SK-N-SH (cell line): ENCODE measurements at regions not wholly inside any gene's neighbourhood (a gene's known extent, or its start where the extent isn't known, plus 50 kb on each side); places are given as distances from the start of the nearest gene placed in this dataset.

Experiments
- CTCF ChIA-PET: fragments of 300-600, 350-600 bp; formaldehyde crosslinking; extraction: SDS; loops from one replicate; lab custom pipeline; 2021; lab: Yijun Ruan, JAX
- POLR2A ChIA-PET: fragments of 350-600 bp; sonication (Branson Sonifier 250); formaldehyde crosslinking; extraction: SDS; loops from one replicate; lab custom pipeline; 2020; ENCODE audit warnings: antibody characterized with exemption, inconsistent platforms; lab: Yijun Ruan, JAX
- DNase-seq: peaks from one replicate; pipeline ENCODE4 v3.0.0; 2012
- H2AFZ ChIP-seq: fragments of 200-600 bp; sonication (generic); 2 replicates; pipeline ENCODE4 v1.8.1; 2016; ENCODE audit warnings: antibody characterized with exemption, mild to moderate bottlenecking, low read depth
- H3F3A ChIP-seq: fragments of 200-600 bp; sonication (generic); replicated peaks from 2 replicates; pipeline ENCODE3; 2016; ENCODE audit warnings: antibody characterized with exemption, mild to moderate bottlenecking; ENCODE audit not compliant: insufficient read depth
- H3K27ac ChIP-seq, 2 experiments: fragments of 200-500 bp in 1 of 2; fragments of 200-600 bp in 1 of 2; sonication (Bioruptor generic) in 1 of 2; sonication (generic), shearing (Covaris generic) in 1 of 2; 2 replicates each; pipeline versions ENCODE4 v1.5.1 to v1.6.1; 2014 to 2016; ENCODE audit warnings: low read depth in 2 of 2, inconsistent platforms in 1 of 2, low read length in 1 of 2, mild to moderate bottlenecking in 1 of 2, mixed read lengths in 1 of 2
- H3K27me3 ChIP-seq: fragments of 200-600 bp; sonication (generic), shearing (Covaris generic); 2 replicates; pipeline ENCODE4 v1.6.1; 2016; ENCODE audit warnings: mixed run types; ENCODE audit not compliant: insufficient read depth
- H3K36me3 ChIP-seq, 2 experiments: fragments of 200-500 bp in 1 of 2; fragments of 200-600 bp in 1 of 2; sonication (Bioruptor generic) in 1 of 2; sonication (generic) in 1 of 2; replicated peaks in 1 of 2; 2 replicates each; pipeline versions ENCODE3 to v1.5.1; 2014 to 2016; ENCODE audit warnings: low read length in 1 of 2, mild to moderate bottlenecking in 1 of 2; ENCODE audit not compliant: insufficient read depth in 2 of 2, control insufficient read depth in 1 of 2
- H3K4me1 ChIP-seq, 2 experiments: fragments of 200-500 bp in 1 of 2; fragments of 200-600 bp in 1 of 2; sonication (Bioruptor generic) in 1 of 2; sonication (generic), shearing (Covaris generic) in 1 of 2; 2 replicates each; pipeline versions ENCODE4 v1.5.1 to v1.6.1; 2014 to 2016; ENCODE audit warnings: low read depth in 1 of 2, low read length in 1 of 2, mixed run types in 1 of 2; ENCODE audit not compliant: insufficient read depth in 2 of 2, control insufficient read depth in 1 of 2
- H3K4me2 ChIP-seq: fragments of 200-600 bp; sonication (generic), shearing (Covaris generic); 2 replicates; pipeline ENCODE4 v1.6.1; 2017; ENCODE audit warnings: mixed run types
- H3K4me3 ChIP-seq, 2 experiments: fragments of 200-500 bp in 1 of 2; fragments of 200-600 bp in 1 of 2; sonication (Bioruptor generic) in 1 of 2; sonication (generic), shearing (Covaris generic) in 1 of 2; 2 replicates each; pipeline versions ENCODE4 v1.5.1 to v1.8.1; 2014 to 2016; ENCODE audit warnings: low read depth in 2 of 2, inconsistent platforms in 1 of 2, low read length in 1 of 2, mild to moderate bottlenecking in 1 of 2, mixed read lengths in 1 of 2, moderate library complexity in 1 of 2
- H3K79me2 ChIP-seq: fragments of 200-600 bp; sonication (generic); 2 replicates; pipeline ENCODE4 v1.8.1; 2017; ENCODE audit warnings: mild to moderate bottlenecking; ENCODE audit not compliant: insufficient read depth
- H3K9ac ChIP-seq: fragments of 200-600 bp; sonication (generic); 2 replicates; pipeline ENCODE4 v1.6.1; 2017; ENCODE audit warnings: mixed run types
- H3K9me2 ChIP-seq: fragments of 200-600 bp; sonication (generic); 2 replicates; pipeline ENCODE4 v1.6.1; 2017; ENCODE audit warnings: mixed run types
- H3K9me3 ChIP-seq: fragments of 200-600 bp; sonication (generic); 2 replicates; pipeline ENCODE4 v1.6.1; 2017; ENCODE audit warnings: mixed run types, mild to moderate bottlenecking, moderate library complexity
- H4K20me1 ChIP-seq: fragments of 200-600 bp; sonication (generic); 2 replicates; pipeline ENCODE4 v1.6.1; 2017; ENCODE audit warnings: mild to moderate bottlenecking, mixed run types; ENCODE audit not compliant: insufficient read depth
- EP300 ChIP-seq, 2 experiments: IDR thresholded peaks; 2 replicates each; pipeline versions ENCODE4 v1.4.0 to v1.6.1; 2012; ENCODE audit warnings: borderline replicate concordance in 1 of 2, low read depth in 1 of 2, low read length in 1 of 2
- FOXJ3 ChIP-seq: sonication (generic); formaldehyde crosslinking; IDR thresholded peaks from 2 replicates; pipeline ENCODE4 v1.5.1; 2020; ENCODE audit warnings: mild to moderate bottlenecking, missing genetic modification reagents
- GABPA ChIP-seq: IDR thresholded peaks from 2 replicates; pipeline ENCODE4 v1.4.0; 2012; ENCODE audit warnings: low read depth, mild to moderate bottlenecking
- MXI1 ChIP-seq: IDR thresholded peaks from 2 replicates; pipeline ENCODE4 v1.6.1; 2012; ENCODE audit warnings: mild to moderate bottlenecking, low read depth, low read length, improper control_type of control experiment
- POLR2AphosphoS5 ChIP-seq: IDR thresholded peaks from 2 replicates; pipeline ENCODE4 v1.6.1; 2012; ENCODE audit warnings: low read depth, low read length
- RAD21 ChIP-seq: IDR thresholded peaks from 2 replicates; pipeline ENCODE4 v1.6.1; 2012; ENCODE audit warnings: mild to moderate bottlenecking, low read length
- RFX5 ChIP-seq: IDR thresholded peaks from 2 replicates; pipeline ENCODE4 v1.6.1; 2012; ENCODE audit warnings: mild to moderate bottlenecking, improper control_type of control experiment, low read length
- USF2 ChIP-seq: fragments of 150-350 bp; IDR thresholded peaks from 2 replicates; pipeline ENCODE4 v1.6.1; 2017; ENCODE audit warnings: antibody characterized with exemption, low read length, low read depth, borderline replicate concordance
- WGBS: methylation state at CpG from one replicate; pipeline ENCODE4 v1.1.6; 2017; ENCODE audit warnings: low lambda C conversion rate; 5-methylcytosine and 5-hydroxymethylcytosine counted together
- TF ChIP-seq, protein P1 (sequence below): IDR thresholded peaks from 2 replicates; pipeline ENCODE4 v1.4.0; 2012; ENCODE audit warnings: low read depth, borderline replicate concordance
- TF ChIP-seq, protein P2 (sequence below): fragments of 150-350 bp; IDR thresholded peaks from 2 replicates; pipeline ENCODE4 v1.6.1; 2016; ENCODE audit warnings: mild to moderate bottlenecking, low read depth, low read length

GRCh38 chr17:45579529-45580495 lies 89.3 kb upstream of the PLEKHM1 start:
- 94% methylated on average over 7 of the region's 7 CpGs for WGBS
- POLR2A ChIA-PET = no interaction called here
- TF ChIP-seq EP300 (IDR thresholded peaks at IDR 0.05; ENCODE audit: borderline replicate concordance in 1 of 2, low read depth in 1 of 2, low read length in 1 of 2) (no peak), USF2 (peak; percentile 18; the same call in 1 of the 2 replicates)
- H3K79me2 ChIP-seq = peaks cover 98% of the 10 kb centered on the region
- H3K36me3 ChIP-seq = peaks cover 12 to 33% of the 10 kb centered on the region in 2 experiments
- H3K27ac ChIP-seq = no peak overlapping the region
- CTCF ChIA-PET = interaction anchor here (0.7 to 1.1 kb wide), 2 partner anchors 424 to 707 kb away, joined by 3 to 4 read pairs; no protein-coding TSS in a partner anchor
- no peak overlapping the region for H2AFZ ChIP-seq
- H3F3A ChIP-seq = peaks cover 15% of the 10 kb centered on the region
- DNase-seq = no peak
- peaks cover 38% of the 10 kb centered on the region for H4K20me1 ChIP-seq
- no peak overlapping the region for H3K4me3 ChIP-seq
- no peaks in the 10 kb centered on the region for H3K9me3 ChIP-seq
- no peak overlapping the region for H3K9ac ChIP-seq
- no peaks in the 10 kb centered on the region for H3K9me2 ChIP-seq
- no peak overlapping the region for H3K4me2 ChIP-seq
- no peaks in the 10 kb centered on the region for H3K27me3 ChIP-seq
- H3K4me1 ChIP-seq = peaks cover 8 to 9% of the 10 kb centered on the region in 2 experiments; a peak in 3 of 4 replicates

DNA sequence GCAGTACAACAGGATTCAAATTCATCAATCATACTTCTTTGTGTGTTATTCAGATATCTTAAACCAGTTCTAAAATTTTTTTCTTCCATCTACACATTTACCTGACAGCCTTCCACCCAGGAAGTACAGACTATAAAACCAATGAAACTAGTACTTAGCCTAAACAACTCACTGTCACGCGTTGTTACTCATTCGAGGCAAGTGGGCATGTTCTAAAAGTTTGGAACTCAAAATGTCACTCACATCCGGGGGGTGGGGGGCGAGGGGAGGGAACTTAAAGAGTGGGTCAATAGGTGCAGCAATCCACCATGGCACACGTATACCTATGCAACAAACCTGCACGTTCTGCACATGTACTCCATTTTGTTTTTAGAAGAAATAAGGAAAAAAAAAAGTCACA lies 90.4 kb upstream of the PLEKHM1 start:
- no peaks in the 10 kb centered on the region for H3K27me3 ChIP-seq
- no peak overlapping the region for H3K4me3 ChIP-seq
- peaks cover 87% of the 10 kb centered on the region for H3K79me2 ChIP-seq
- 84% methylated on average over 7 of the region's 7 CpGs for WGBS
- no peak for DNase-seq
- H3K4me1 ChIP-seq = peaks cover 4 to 9% of the 10 kb centered on the region in 2 experiments; a peak in 3 of 4 replicates
- ChIA-PET POLR2A (no interaction called here), CTCF (no interaction called here)
- TF ChIP-seq RAD21 (no peak), POLR2AphosphoS5 (no peak), FOXJ3 (CRISPR knock-in tag) (no peak), GABPA (no peak), RFX5 (no peak), MXI1 (no peak)
- TF ChIP-seq, protein P1, sequence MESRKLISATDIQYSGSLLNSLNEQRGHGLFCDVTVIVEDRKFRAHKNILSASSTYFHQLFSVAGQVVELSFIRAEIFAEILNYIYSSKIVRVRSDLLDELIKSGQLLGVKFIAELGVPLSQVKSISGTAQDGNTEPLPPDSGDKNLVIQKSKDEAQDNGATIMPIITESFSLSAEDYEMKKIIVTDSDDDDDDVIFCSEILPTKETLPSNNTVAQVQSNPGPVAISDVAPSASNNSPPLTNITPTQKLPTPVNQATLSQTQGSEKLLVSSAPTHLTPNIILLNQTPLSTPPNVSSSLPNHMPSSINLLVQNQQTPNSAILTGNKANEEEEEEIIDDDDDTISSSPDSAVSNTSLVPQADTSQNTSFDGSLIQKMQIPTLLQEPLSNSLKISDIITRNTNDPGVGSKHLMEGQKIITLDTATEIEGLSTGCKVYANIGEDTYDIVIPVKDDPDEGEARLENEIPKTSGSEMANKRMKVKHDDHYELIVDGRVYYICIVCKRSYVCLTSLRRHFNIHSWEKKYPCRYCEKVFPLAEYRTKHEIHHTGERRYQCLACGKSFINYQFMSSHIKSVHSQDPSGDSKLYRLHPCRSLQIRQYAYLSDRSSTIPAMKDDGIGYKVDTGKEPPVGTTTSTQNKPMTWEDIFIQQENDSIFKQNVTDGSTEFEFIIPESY = no peak
- TF ChIP-seq, protein P2, sequence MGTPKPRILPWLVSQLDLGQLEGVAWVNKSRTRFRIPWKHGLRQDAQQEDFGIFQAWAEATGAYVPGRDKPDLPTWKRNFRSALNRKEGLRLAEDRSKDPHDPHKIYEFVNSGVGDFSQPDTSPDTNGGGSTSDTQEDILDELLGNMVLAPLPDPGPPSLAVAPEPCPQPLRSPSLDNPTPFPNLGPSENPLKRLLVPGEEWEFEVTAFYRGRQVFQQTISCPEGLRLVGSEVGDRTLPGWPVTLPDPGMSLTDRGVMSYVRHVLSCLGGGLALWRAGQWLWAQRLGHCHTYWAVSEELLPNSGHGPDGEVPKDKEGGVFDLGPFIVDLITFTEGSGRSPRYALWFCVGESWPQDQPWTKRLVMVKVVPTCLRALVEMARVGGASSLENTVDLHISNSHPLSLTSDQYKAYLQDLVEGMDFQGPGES = no peak
- no peak overlapping the region for H3K4me2 ChIP-seq
- H2AFZ ChIP-seq = no peak overlapping the region
- no peaks in the 10 kb centered on the region for H3K9me3 ChIP-seq
- no peaks in the 10 kb centered on the region for H3K9me2 ChIP-seq
- no peak overlapping the region for H3K9ac ChIP-seq
- peaks cover 8% of the 10 kb centered on the region for H3F3A ChIP-seq
- peaks cover 11 to 29% of the 10 kb centered on the region in 2 experiments for H3K36me3 ChIP-seq
- no peak overlapping the region for H3K27ac ChIP-seq
- H4K20me1 ChIP-seq = peaks cover 27% of the 10 kb centered on the region
